BLaER1 treated with 17β-estradiol and CSF1 and Interleukin-3, amounts not matched to agents 10 nM and 100 nM (cell line): ENCODE measurements at regions not wholly inside any gene's neighbourhood (a gene's known extent, or its start where the extent isn't known, plus 50 kb on each side); places are given as distances from the start of the nearest gene placed in this dataset.

Experiments used
- H3K27ac ChIP-seq, 11 experiments: shearing (Covaris generic); formaldehyde crosslinking; 2 replicates each; pipeline ENCODE4 v1.8.1; 2022
- H3K27me3 ChIP-seq, 11 experiments: shearing (Covaris generic); formaldehyde crosslinking; 2 replicates each; pipeline ENCODE4 v1.8.1; 2022
- H3K36me3 ChIP-seq, 11 experiments: shearing (Covaris generic); formaldehyde crosslinking; 2 replicates each; pipeline ENCODE4 v1.8.1; 2022
- H3K4me1 ChIP-seq, 10 experiments: shearing (Covaris generic); formaldehyde crosslinking; 2 replicates each; pipeline ENCODE4 v1.8.1; 2022
- H3K4me2 ChIP-seq, 11 experiments: shearing (Covaris generic); formaldehyde crosslinking; 2 replicates each; pipeline ENCODE4 v1.8.1; 2022
- H3K4me3 ChIP-seq, 10 experiments: shearing (Covaris generic); formaldehyde crosslinking; 2 replicates each; pipeline ENCODE4 v1.8.1; 2022
- H3K9ac ChIP-seq, 11 experiments: shearing (Covaris generic); formaldehyde crosslinking; 2 replicates each; pipeline ENCODE4 v1.8.1; 2022
- H3K9me3 ChIP-seq, 11 experiments: shearing (Covaris generic); formaldehyde crosslinking; replicated peaks in 1 of 11; 2 replicates each; pipeline ENCODE4 v1.8.1; 2022
- H4K20me1 ChIP-seq, 11 experiments: shearing (Covaris generic); formaldehyde crosslinking; 2 replicates each; pipeline ENCODE4 v1.8.1; 2022
- Cebpa-rat ChIP-seq, 11 experiments: shearing (Covaris generic); IDR thresholded peaks; 2 replicates each; pipeline ENCODE4 v1.8.1; 2022

DNA sequence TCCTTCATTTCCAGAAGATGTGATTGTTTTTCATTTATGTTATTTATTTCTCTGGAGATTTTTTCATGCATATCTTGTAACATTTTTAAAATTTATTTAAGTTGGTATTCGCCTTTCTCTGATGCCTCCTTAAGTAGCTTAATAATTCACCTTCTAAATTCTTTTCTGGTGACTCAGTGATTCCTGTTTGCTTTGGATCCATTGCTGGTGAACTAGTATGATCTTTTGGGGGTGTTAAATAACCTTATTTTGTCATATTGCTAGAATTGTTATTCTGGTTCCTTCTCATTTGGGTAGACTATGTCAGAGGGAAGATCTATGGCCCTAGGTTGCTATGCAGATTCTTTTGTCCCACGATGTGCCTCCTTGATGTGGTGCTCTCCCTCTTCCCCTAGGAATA is 1347.2 kb upstream of the B3GALT2 start:
- H3K27me3 ChIP-seq, result no peaks in the 10 kb centered on the region
- H3K4me3 ChIP-seq, result no peak overlapping the region
- H3K9me3 ChIP-seq, result no peaks in the 10 kb centered on the region
- no peak overlapping the region for H3K27ac ChIP-seq
- TF ChIP-seq Cebpa-rat (IDR thresholded peaks at IDR 0.05), result no peak
- no peaks in the 10 kb centered on the region for H4K20me1 ChIP-seq
- H3K4me1 ChIP-seq, result no peaks in the 10 kb centered on the region
- no peak overlapping the region for H3K9ac ChIP-seq
- H3K36me3 ChIP-seq, result no peaks in the 10 kb centered on the region
- no peak overlapping the region for H3K4me2 ChIP-seq

DNA sequence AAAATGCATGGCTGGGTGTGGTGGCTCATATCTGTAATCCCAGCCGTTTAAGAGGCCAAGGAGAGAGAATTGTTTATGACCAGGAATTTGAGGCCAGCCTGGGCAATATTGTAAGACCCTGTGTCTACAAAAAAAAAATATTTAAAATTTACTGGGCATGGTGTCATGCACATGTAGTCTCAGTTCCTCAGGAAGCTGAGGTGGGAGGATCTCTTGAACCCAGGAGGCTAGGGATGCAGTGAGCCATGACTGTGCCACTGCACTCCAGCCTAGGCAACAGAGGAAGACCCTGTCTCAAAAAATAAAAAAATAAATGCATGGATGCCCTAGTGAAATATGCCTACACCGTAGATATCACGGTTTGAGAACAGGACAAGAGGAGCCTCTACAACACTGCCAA is 1331.2 kb upstream of the B3GALT2 start:
- Histone ChIP-seq H3K9me3 (no peaks in the 10 kb centered on the region), H4K20me1 (no peaks in the 10 kb centered on the region), H3K4me3 (no peak overlapping the region), H3K27me3 (no peaks in the 10 kb centered on the region), H3K9ac (no peak overlapping the region), H3K4me1 (peaks cover 0 to 11% (median 7%) of the 10 kb centered on the region in 10 experiments; a peak in 15 of 20 replicates), H3K27ac (no peak overlapping the region), H3K4me2 (peak overlapping the region in 8 of 11 experiments; percentile 18 to 64 (median 39); a peak in 13 of 22 replicates), H3K36me3 (no peaks in the 10 kb centered on the region)
- no peak for TF ChIP-seq Cebpa-rat (IDR thresholded peaks at IDR 0.05)

DNA sequence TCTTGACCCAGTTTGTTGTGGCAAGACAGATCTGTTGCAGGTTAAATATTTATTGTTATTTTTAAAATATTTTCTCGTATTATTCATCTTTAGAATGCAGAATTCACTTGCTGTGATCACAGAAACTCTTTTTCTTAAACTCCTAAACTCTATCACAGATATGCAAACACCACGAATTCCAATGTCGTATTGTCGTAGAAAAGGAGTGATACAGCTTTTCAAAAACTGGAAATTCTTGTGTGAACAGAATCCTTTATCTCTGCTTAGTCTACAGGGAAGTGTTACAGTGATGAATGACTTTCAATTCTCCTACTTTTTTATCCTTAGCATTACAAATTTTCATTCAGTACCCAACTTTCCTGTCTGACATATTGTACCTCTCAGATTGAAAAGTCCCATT is 1329.5 kb upstream of the B3GALT2 start:
- no peaks in the 10 kb centered on the region for H4K20me1 ChIP-seq

DNA sequence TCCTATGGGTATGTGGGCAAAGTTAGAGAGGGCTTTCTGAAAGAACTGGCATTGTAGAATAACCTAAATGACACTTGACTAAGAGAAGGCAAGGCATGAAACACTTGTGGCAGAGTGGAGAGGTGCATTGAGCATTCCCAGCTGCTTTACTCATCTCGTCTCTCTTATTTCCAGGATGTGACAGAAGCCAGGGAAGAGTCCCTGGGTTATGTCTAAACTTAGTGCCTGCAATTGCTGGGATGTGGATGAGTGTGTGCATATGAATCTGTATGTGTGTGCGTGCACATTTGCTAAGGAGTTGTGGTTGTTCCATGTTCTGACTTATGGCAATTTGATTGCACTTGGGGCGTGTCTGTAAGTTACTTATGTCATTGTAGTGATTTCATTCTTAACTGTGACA is 1326.5 kb upstream of the B3GALT2 start:
- no peak for TF ChIP-seq Cebpa-rat (IDR thresholded peaks at IDR 0.05)

More for the DNA sequence above, 1329.5 kb upstream of the B3GALT2 start:
- Histone ChIP-seq H3K27me3 (no peaks in the 10 kb centered on the region), H3K9ac (no peak overlapping the region), H3K27ac (no peak overlapping the region), H3K4me3 (no peak overlapping the region), H3K36me3 (no peaks in the 10 kb centered on the region), H3K4me1 (peaks cover 0 to 11% (median 7%) of the 10 kb centered on the region in 10 experiments; a peak in 15 of 20 replicates), H3K4me2 (no peak overlapping the region), H3K9me3 (peaks cover 2 to 8% (median 4%) of the 10 kb centered on the region in 11 experiments)
- no peak for TF ChIP-seq Cebpa-rat (IDR thresholded peaks at IDR 0.05)

DNA sequence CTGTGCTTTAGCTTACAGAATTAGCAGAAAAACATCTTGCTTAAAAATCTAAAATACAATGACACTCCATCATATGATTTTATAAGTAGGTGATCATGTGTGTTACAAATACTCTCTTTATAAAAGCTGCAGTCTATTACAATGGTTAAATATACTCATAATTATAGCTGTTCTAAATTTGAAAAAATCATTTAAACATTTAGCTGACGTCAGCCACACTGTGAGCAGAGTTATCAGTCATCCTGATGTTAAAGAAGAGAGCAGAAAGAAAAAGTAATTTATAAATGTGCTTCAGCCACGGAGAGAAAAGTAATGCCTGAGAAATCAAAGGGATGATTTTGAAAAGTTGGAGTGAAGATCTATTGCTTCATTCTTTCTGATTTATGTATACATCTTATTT is 1325.9 kb upstream of the B3GALT2 start:
- Histone ChIP-seq H3K4me2 (no peak overlapping the region), H4K20me1 (no peaks in the 10 kb centered on the region), H3K4me3 (no peak overlapping the region), H3K4me1 (peaks cover 0 to 4% (median under 1%) of the 10 kb centered on the region in 10 experiments; a peak in 13 of 20 replicates), H3K36me3 (no peaks in the 10 kb centered on the region), H3K27ac (no peak overlapping the region), H3K9me3 (peaks cover 16 to 27% (median 22%) of the 10 kb centered on the region in 11 experiments), H3K9ac (no peak overlapping the region), H3K27me3 (no peaks in the 10 kb centered on the region)
- no peak for TF ChIP-seq Cebpa-rat (IDR thresholded peaks at IDR 0.05)

More for the DNA sequence above, 1326.5 kb upstream of the B3GALT2 start:
- Histone ChIP-seq H4K20me1 (no peaks in the 10 kb centered on the region), H3K36me3 (no peaks in the 10 kb centered on the region), H3K9me3 (peaks cover 16 to 27% (median 22%) of the 10 kb centered on the region in 11 experiments), H3K4me3 (no peak overlapping the region), H3K4me2 (no peak overlapping the region), H3K27me3 (no peaks in the 10 kb centered on the region), H3K27ac (no peak overlapping the region), H3K4me1 (peaks cover 0 to 10% (median 7%) of the 10 kb centered on the region in 10 experiments; a peak in 15 of 20 replicates), H3K9ac (no peak overlapping the region)

DNA sequence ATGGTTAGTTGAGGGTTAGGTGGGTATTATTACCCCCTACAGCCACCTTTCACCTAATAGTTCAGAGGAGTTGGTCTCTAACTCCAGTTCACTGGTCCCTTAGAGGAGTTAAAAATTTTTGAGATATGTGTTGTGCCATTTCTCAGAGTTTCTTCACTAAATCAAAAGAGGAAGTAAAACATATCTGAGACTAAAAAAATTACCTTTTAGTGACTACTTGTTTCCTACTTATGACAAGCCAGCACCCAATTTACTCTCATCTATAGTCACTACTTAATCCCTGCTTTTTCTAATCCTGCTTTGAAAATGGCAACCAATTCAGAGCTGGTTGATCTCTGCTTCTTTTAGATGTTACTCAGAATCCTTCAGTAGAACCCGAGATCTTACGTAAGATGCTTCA is 1316.8 kb upstream of the B3GALT2 start:
- Histone ChIP-seq H3K36me3 (no peaks in the 10 kb centered on the region), H3K9me3 (no peaks in the 10 kb centered on the region), H3K27me3 (no peaks in the 10 kb centered on the region), H3K4me3 (no peak overlapping the region), H3K4me2 (no peak overlapping the region), H4K20me1 (no peaks in the 10 kb centered on the region), H3K27ac (no peak overlapping the region), H3K9ac (no peak overlapping the region), H3K4me1 (no peaks in the 10 kb centered on the region)
- no peak for TF ChIP-seq Cebpa-rat (IDR thresholded peaks at IDR 0.05)

DNA sequence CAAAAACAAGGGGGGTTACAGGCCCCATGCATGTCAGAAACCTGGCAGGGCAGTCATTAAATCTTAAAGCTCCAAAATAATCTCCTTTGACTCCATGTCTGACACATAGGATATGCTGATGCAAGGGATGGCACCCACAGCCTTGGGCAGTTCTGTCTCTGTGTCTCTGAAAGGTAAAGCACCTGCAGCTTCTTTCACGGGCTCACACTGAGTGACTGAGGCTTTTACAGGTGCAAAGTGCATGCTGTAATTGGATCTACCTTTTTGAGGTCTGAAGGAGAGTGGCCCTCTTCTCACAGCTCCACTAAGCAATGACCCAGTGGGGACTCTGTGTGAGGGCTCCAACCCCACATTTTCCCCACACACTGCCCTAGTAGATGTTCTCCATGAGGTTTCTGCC is 1309.0 kb upstream of the B3GALT2 start:
- Histone ChIP-seq H3K36me3 (no peaks in the 10 kb centered on the region), H3K4me2 (no peak overlapping the region), H3K4me1 (no peaks in the 10 kb centered on the region), H4K20me1 (no peaks in the 10 kb centered on the region), H3K9ac (no peak overlapping the region), H3K9me3 (peaks cover 6 to 15% (median 10%) of the 10 kb centered on the region in 11 experiments; a peak in 21 of 22 replicates), H3K27me3 (no peaks in the 10 kb centered on the region), H3K4me3 (no peak overlapping the region), H3K27ac (no peak overlapping the region)
- TF ChIP-seq Cebpa-rat (IDR thresholded peaks at IDR 0.05), result no peak

DNA sequence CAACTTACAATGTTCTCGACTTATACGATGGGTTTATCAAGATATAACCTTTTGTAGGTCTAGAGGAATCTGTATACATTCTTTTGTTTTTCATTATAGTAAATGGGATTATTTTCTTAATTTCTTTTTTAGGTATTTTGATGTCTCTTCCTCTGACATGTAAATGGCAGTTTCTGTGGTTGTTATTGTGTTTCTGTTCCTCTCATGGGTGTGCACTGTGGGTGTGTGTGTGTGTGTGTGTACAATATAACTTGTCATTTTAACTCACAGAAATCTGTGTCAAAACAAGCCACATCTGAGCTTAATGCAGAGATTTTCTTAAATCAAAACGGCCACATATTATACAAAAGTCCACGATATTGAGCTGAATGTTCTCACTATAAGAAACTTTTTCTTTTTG is 1300.8 kb upstream of the B3GALT2 start:
- Histone ChIP-seq H3K9me3 (no peaks in the 10 kb centered on the region), H3K27me3 (no peaks in the 10 kb centered on the region), H3K9ac (no peak overlapping the region), H3K4me2 (no peak overlapping the region), H3K4me3 (no peak overlapping the region), H3K27ac (no peak overlapping the region), H3K36me3 (no peaks in the 10 kb centered on the region), H3K4me1 (no peaks in the 10 kb centered on the region), H4K20me1 (no peaks in the 10 kb centered on the region)
- no peak for TF ChIP-seq Cebpa-rat (IDR thresholded peaks at IDR 0.05)

DNA sequence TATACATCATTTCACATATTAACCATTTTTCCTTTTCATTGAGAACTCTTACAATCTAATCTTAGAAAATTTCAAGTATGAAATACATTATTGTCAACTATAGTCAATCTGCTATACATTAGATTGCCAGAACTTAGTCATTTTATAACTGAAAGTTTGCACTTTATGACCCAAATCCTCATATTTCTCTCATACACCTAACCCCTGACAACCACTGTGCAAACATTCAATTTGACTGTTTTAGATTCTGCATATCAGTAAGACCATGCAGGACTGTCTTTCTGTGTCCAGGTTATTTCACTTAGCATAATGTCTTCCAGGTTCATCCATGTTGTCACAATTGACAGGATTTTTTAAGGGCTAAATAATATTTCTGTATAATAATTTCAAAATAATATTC is 1299.0 kb upstream of the B3GALT2 start:
- no peaks in the 10 kb centered on the region for H3K36me3 ChIP-seq
- no peaks in the 10 kb centered on the region for H3K4me1 ChIP-seq
- no peak overlapping the region for H3K4me2 ChIP-seq
- no peak for TF ChIP-seq Cebpa-rat (IDR thresholded peaks at IDR 0.05)
- no peaks in the 10 kb centered on the region for H3K27me3 ChIP-seq
- no peaks in the 10 kb centered on the region for H3K9me3 ChIP-seq
- no peak overlapping the region for H3K9ac ChIP-seq
- no peak overlapping the region for H3K27ac ChIP-seq
- no peaks in the 10 kb centered on the region for H4K20me1 ChIP-seq
- H3K4me3 ChIP-seq, result no peak overlapping the region

DNA sequence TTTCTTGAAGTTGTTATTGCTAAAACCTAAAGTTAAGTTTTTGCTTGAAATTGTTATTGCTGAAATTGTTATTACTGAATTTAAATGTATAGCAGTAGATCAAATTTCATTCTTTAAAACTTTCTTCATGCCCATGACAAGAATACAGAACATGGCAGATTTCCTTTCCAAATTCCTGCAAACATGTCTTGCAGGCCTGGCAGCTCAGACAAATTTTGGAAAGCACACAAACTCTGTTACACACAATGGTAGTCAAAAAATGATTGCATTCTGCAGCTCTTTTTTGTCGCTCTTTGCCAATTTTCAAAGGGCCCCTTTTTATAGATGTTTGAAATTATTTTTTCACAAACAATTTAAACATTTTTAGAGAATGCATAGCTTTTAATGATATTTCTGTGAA is 1292.3 kb upstream of the B3GALT2 start:
- Histone ChIP-seq H3K4me3 (no peak overlapping the region), H3K4me2 (no peak overlapping the region), H3K9ac (no peak overlapping the region), H3K36me3 (no peaks in the 10 kb centered on the region), H3K9me3 (no peaks in the 10 kb centered on the region), H3K27ac (no peak overlapping the region), H3K27me3 (no peaks in the 10 kb centered on the region), H3K4me1 (no peaks in the 10 kb centered on the region; a peak in 1 of 20 replicates), H4K20me1 (no peaks in the 10 kb centered on the region)
- no peak for TF ChIP-seq Cebpa-rat (IDR thresholded peaks at IDR 0.05)
